ENCODE measurements at regions not wholly inside any gene's neighbourhood (a gene's known extent, or its start where the extent isn't known, plus 50 kb on each side); places are given as distances from the start of the nearest gene placed in this dataset.

DNA sequence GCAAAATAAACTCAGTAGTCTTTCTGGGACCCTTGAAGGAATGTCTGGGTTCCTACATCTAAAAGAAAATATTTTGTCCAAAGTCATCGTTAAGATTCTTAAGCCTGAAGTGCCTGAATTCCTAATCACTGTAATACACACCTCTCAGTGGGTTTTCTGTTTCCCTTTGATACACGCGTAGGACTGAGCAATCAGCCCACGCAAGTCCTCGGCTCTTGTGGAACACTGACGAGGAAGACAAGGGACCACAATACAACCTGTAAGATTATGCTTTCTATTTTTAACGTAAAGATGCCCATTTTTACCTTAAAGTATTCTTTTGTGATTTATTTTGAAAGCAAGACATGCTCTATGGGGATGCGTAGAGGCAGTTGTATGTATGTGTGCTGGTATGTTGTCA lies 472.8 kb upstream of the CELF2 start:
- TF ChIP-seq, protein P1, sequence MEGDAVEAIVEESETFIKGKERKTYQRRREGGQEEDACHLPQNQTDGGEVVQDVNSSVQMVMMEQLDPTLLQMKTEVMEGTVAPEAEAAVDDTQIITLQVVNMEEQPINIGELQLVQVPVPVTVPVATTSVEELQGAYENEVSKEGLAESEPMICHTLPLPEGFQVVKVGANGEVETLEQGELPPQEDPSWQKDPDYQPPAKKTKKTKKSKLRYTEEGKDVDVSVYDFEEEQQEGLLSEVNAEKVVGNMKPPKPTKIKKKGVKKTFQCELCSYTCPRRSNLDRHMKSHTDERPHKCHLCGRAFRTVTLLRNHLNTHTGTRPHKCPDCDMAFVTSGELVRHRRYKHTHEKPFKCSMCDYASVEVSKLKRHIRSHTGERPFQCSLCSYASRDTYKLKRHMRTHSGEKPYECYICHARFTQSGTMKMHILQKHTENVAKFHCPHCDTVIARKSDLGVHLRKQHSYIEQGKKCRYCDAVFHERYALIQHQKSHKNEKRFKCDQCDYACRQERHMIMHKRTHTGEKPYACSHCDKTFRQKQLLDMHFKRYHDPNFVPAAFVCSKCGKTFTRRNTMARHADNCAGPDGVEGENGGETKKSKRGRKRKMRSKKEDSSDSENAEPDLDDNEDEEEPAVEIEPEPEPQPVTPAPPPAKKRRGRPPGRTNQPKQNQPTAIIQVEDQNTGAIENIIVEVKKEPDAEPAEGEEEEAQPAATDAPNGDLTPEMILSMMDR (IDR thresholded peaks at IDR 0.05) = no peak
- TF ChIP-seq POLR2A (IDR thresholded peaks at IDR 0.05) (no peak), EP300 (IDR thresholded peaks at IDR 0.05) (no peak)
